ENCODE measurements at regions not wholly inside any gene's neighbourhood (a gene's known extent, or its start where the extent isn't known, plus 50 kb on each side); places are given as distances from the start of the nearest gene placed in this dataset.

DNA sequence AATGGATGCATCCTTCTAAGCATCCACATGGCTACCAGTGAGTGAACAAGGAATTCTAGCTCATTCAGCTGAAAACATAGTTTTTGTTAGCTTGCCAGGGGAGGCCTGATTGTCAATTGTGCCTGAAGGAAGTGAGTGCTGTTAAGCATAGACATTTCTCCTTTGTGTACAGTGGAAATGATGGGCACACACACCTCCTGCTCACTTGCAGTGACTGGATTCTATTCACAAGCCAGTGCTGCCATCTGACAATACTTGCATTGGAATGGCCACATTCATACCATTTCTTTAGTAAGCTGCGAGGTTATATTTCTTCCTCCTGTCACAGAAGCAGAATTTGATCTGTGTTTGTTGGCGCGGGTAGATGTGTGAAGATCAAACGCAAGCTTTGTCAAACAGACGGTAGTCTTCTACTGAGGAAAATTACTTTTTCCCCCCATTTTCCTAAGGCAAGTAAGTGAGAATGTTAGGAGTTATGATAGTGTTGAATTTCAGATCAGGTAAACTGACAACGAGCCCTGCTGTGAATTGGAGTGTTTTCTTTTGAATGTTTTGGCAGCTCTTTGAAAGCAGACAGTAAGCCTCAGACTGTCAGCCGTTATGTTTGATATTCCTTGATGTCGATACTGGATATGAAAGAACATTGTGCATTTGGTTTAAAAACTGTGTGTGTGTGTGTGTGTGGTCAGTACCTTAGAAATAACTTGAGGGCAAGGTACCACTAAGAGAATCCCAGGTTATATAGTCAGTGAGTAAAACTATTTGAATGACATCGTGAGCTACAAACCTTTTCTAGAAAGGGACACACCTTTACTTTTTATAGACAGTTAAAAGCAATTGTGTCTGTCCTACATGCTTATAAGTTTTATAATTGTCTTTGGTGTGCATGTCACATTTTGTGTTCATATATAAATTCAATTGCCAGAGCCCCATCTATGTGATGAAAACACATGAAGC, 84.2 kb upstream of the BMP2 start:
- TF ChIP-seq, protein P1, sequence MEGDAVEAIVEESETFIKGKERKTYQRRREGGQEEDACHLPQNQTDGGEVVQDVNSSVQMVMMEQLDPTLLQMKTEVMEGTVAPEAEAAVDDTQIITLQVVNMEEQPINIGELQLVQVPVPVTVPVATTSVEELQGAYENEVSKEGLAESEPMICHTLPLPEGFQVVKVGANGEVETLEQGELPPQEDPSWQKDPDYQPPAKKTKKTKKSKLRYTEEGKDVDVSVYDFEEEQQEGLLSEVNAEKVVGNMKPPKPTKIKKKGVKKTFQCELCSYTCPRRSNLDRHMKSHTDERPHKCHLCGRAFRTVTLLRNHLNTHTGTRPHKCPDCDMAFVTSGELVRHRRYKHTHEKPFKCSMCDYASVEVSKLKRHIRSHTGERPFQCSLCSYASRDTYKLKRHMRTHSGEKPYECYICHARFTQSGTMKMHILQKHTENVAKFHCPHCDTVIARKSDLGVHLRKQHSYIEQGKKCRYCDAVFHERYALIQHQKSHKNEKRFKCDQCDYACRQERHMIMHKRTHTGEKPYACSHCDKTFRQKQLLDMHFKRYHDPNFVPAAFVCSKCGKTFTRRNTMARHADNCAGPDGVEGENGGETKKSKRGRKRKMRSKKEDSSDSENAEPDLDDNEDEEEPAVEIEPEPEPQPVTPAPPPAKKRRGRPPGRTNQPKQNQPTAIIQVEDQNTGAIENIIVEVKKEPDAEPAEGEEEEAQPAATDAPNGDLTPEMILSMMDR (conservative IDR thresholded peaks at IDR 0.05; ENCODE audit: low read length) = no peak
- DNase-seq (ENCODE audit: low read depth) = no peak
- H3K4me3 ChIP-seq (ENCODE audit: low read length) = no peak overlapping the region

DNA sequence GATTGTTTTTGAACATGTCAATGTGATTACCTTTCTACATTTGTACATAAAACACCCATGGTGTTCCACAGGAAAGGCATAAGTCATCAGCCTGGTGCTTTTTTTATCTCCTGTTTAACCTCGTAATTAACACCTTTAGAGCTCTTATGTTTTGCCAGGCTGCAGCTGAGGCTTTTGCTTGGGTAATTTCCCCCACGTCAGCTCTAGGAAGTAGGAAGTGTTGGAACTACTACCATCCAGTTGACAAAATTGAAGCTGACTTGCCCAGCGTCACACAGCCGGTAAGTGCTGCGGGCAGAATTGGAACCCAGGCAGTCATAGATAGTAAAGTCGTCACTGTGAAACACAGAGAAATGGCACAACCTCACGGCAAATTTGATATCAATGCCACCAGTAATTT, 86.6 kb upstream of the BMP2 start:
- TF ChIP-seq, protein P1 (conservative IDR thresholded peaks at IDR 0.05; ENCODE audit: low read length) = no peak

DNA sequence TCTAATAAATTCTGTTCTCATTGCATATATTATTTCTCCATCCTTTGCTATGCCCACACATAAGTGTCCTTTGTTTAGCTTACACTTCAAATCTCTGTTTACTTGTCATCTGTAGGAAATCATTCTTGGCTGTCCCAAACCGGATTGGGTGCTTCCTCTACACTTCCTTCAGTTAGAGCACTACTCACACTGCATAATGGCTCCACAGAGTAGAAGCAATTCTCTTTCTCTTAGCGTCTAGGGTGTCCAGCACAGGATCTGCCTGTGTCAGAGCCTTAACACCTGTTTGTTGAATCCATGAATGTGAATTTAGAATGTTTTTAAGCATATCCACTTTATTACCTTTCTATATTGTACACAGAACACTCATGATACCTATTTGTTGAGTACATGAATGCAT, 87.0 kb upstream of the BMP2 start:
- TF ChIP-seq, protein P1 (conservative IDR thresholded peaks at IDR 0.05; ENCODE audit: low read length) = no peak
- no peak overlapping the region for H3K4me3 ChIP-seq (ENCODE audit: low read length)
- DNase-seq (ENCODE audit: low read depth) = no peak

More for the DNA sequence above, 86.6 kb upstream of the BMP2 start:
- no peak for DNase-seq (ENCODE audit: low read depth)
- H3K4me3 ChIP-seq (ENCODE audit: low read length) = no peak overlapping the region

DNA sequence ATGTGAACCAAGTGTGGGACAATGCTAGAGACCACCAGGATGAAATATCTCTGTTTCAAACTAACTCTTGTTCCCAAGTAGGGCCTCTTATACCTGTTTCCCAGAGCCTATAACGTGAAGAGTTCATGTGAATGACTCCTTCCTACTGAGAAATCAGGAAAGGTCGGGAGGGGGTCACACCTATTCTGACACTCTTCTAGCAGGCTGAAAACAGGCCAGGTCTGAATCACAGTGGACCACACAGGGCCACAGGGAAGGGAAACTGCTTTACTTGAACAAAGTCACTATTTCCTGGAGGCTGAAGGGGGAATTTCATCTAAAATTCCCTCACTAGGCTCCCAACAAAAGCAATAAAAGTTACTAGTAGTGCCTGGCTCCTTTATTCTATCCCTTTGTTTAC, 88.4 kb upstream of the BMP2 start:
- TF ChIP-seq, protein P1 (conservative IDR thresholded peaks at IDR 0.05; ENCODE audit: low read length) = no peak
- H3K4me3 ChIP-seq (ENCODE audit: low read length) = no peak overlapping the region

DNA sequence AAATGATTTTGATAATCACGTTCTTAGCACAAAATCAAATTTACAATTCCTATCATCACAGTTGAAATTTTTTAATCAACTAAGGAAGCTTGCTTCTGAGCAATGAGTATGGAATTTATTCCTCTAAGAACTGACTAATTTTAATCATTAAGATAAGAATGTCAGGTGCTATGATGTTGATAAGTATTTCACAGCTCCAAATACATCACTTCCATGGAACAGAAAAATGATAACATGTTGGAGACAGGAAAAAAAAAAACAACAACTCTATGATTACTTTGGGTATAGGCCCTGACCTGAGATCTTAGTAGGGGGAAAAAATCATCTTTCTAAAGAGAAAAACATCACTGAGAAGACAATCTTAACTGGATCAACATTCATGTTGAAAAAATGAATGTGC, 89.4 kb upstream of the BMP2 start:
- DNase-seq (ENCODE audit: low read depth) = no peak
- no peak overlapping the region for H3K4me3 ChIP-seq (ENCODE audit: low read length)
- TF ChIP-seq, protein P1 (conservative IDR thresholded peaks at IDR 0.05; ENCODE audit: low read length) = no peak

More for the DNA sequence above, 88.4 kb upstream of the BMP2 start:
- no peak for DNase-seq (ENCODE audit: low read depth)

DNA sequence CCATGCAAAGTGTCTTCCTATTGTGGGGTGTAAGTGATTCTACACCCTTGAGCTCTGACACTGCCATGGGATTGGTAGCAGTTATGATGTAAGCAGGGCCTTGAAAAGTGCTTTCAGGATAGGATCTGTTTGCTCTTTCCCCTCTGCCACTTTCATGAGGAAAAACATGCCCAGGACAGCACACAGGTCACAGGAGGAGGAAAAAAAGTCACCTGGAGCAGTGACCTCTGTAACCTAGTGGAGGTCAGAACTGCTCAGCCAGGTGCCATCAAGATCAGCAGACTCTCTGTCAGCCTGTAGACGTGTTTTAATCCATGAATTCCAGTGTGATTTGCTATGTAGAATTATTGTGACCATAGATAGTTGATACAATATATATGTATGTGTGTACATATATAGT, 92.7 kb upstream of the BMP2 start:
- TF ChIP-seq, protein P1 (conservative IDR thresholded peaks at IDR 0.05; ENCODE audit: low read length) = no peak
- DNase-seq (ENCODE audit: low read depth) = no peak
- no peak overlapping the region for H3K4me3 ChIP-seq (ENCODE audit: low read length)

DNA sequence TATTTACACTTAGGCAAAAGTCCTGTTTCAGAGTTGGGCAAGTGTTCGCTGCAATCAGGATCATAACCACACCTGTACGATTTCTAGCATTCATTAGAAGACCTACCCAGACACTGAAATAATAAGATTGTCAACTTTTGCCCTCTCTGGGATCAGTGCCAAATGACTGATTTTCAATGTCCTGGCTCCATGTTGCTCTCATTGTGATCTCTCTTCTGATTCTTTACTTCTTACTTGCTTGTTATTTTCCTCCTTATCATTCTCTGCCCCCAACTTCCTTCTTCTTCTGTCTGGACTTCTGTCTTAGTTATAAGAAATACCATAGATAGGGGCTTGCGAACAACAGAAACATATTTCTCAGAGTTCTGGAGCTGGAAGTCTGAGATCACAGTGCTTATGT, 94.4 kb upstream of the BMP2 start:
- DNase-seq (ENCODE audit: low read depth) = no peak
- TF ChIP-seq, protein P1 (conservative IDR thresholded peaks at IDR 0.05; ENCODE audit: low read length) = no peak
- no peak overlapping the region for H3K4me3 ChIP-seq (ENCODE audit: low read length)
